ENCODE measurements at regions not wholly inside any gene's neighbourhood (a gene's known extent, or its start where the extent isn't known, plus 50 kb on each side); places are given as distances from the start of the nearest gene placed in this dataset.

DNA sequence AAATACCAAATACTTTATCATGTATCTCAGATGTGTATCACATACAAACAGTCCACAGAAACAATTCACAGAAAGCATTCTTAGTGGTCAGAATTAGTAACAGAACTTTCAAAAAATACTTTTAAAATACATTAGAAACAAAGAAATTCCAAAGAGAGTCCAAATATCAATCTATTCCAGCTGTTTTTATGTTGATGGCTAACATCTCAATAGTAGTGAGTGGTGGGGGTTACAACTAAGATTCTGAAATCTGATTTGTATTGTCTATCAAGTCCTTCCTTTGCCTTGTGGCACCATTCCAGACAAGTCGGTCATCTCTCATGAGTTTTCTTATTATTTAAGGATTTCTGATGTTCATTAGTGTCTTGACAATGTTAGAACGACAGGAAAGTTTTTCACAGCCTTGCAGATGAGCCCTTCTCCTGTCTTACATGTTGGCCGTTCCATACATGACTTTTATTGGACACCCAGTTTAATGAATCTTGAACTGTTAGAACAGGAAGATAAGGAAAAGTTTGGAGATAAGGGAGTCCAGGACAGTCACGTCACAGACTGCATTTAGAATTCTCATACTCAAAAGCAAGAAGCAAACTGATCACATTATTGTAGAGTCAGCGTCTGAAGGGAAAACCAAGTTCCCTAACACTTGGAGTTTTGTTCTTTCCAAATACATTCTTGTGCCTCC is 410.3 kb downstream of the PID1 start:
- DNase-seq, result no peak

DNA sequence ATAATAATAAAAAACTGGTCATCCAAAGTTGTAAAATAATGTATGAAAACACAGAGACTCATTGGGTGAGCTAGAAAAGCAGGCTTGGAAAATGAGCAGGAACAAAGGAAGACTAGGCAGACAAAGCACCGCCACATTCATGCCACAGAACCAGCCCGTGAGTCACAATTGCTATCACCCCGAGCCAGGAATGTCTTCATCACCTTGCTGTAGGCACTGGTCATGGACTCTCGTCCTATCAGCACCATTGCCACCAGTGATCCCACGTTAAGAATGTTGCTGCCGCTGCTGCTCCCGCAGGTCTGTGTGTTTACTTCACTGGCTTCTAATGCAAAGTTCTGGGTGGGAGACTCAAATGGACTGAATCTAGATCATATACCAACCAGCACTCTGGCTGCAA is 417.9 kb downstream of the PID1 start:
- DNase-seq, result no peak

DNA sequence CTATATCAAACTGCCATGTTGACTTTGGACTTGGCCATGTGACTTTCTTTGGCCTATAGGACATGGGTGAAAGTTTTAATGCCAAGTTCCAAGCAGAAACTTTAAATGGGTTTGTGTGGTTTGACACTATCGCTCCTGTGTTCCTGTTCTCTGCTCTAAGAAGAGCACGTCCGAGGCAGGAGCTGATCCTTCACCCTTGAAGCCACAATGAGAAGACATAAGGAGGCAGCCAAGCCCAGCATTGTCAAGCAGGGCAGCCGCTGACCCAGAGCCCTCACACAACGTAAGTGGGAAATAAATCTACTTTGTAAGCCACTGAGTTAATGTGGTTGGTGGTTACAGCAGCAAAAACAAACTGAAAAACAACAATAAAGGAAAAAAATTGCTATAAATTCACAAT is 422.4 kb downstream of the PID1 start:
- DNase-seq, result no peak

DNA sequence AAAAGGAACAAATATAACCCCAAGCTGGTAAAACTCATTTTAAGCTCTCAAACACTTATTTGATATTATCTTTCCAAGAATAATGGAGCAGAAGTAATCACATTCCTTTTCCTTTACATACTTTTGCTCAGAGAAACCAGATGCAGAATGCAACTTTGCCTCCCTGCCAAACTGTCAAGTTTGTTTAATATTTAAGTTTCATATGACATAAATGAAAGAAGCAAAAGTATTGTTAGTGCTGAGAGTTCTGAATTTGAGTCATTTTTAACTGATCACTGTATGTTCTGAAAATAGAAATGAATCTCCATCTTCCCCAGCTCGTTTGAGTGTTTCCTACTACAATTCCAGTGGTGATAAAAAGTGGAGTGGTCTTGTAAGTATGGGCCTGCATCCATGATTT is 423.4 kb downstream of the PID1 start:
- DNase-seq, result peak; percentile 52

DNA sequence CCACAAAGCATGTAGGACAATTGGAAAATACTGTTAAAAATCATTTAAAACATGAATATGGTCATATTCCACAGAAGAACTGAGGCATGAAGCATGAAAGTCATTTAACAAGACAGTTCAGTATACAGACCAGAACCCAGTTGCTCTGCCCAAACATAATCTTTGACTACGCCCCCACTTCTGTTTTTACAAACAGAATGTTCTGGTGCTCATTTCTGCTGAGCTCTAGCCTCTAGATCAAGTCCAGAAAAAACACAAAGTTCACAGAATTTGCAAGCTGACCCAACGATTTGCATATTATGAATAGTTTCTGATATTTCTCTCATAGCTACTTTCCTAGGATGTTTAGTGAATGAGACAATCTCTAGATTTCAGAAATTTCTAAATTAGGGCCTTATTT is 424.9 kb downstream of the PID1 start:
- DNase-seq, result no peak

DNA sequence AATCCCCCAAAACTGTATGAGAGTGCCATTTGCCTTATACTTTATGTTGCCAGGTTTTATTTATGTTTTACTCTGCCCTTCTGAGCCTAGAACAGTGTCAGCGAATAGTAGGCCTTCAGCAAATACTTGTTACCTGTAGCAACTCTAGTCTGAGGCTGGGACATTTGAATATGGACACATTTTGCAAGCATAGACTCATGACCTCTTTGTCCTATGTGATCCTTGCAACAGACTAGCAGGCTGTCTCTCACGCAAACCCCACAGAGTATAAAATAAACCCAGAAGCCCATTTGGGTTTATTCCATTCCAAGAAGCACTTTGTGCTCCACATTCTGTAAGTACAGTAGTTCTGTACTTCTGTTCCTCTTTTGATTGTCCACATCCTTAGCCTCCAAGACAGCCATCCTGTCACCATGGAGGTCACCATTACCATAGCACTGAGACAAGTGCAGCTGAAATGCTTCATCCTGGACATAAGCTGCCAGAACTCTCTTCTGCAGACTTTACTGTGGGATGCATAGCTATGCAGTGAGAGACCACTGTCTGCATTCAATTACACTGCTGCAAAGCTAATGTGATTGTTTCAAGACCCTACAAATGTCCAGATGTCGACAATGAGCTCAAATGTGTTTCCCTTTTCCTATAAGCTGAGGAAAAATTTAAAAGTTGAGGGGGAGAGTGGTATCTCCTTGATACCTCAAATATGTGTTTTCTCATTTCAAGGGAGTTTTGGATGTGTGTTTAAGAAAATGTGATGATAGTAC is 425.7 kb downstream of the PID1 start:
- no peak for DNase-seq

DNA sequence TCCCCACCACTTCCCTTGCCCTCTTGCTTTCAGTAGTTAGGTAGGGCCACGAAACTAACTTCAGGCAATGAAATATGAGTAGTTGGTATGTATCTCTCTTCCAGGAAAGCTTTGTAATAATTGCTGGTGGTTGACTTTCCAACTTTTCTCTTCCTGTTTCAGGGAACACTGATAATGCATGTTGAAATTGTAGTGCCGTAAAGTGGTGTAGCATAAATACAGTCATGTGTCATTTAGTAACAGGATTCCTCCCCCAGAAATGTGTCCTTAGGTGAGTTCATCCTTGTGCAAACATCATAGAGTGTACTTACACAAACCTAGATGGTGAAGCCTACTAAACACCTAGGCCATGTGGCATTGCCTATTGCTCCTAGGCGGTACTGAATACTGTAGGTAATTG is 429.2 kb downstream of the PID1 start:
- DNase-seq, result no peak

DNA sequence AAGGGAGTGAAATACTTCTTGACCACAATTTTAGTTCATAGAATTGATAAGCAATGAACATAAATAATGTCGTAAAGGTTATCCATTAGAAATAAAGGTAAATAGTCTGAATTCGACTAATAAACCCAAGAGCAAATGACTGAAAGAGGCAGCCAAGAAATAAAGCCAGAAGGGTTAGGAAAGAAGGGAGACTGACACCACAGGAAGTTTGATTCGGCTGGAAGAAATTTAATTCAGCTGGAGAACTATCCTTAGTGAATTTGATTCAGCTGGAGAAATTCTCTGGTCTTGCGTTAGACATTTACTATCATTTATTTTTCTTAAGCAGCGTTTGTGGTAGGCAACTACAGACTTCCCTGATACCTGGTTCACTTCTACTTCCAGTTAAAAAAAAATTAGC is 429.6 kb downstream of the PID1 start:
- no peak for DNase-seq

DNA sequence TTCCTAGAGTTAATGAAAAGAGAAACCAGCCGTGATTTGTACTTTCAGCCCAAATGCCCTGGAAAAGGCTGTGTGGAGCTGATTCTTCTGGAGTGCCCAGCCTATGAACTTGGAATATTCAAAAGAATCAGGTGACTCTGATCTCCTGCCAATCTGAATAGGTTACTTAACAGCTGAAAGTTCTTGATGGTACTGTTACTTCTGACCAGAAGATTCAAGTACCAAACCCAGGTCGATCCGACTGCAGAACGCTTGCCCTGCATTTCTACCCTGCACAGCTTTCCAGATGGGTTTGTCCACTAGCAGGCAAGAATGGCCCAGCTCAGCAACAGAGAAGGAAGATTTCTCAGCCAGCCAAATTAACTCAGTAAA is 430.4 kb downstream of the PID1 start:
- DNase-seq, result no peak

DNA sequence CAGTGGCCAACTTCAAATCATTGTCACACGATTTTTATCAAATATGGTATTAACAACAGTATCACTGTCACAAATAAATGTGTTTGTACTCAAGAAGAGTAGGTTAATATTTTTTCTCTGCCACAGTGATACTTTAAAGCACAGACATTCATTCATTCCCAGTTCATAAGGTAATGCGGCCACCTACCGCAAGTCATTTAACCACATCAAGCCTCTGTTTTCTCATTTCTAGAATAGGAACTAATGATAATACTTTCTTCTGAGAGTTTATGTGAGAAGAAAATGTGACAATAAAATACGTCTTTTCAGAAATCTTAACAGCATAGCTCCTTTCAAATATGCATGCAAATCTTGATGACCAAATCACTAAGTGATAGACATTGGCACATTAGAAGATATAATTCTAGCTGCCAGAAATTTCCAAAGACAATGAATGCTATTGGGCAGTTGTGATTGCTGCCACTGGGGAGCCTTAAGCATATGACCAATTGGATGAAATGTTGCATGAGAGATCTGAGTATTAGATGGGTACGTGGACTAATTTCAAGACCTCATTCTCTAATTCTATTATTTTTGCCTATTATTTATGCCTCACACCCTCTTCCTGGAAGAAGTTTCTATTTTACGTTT is 430.9 kb downstream of the PID1 start:
- no peak for DNase-seq

DNA sequence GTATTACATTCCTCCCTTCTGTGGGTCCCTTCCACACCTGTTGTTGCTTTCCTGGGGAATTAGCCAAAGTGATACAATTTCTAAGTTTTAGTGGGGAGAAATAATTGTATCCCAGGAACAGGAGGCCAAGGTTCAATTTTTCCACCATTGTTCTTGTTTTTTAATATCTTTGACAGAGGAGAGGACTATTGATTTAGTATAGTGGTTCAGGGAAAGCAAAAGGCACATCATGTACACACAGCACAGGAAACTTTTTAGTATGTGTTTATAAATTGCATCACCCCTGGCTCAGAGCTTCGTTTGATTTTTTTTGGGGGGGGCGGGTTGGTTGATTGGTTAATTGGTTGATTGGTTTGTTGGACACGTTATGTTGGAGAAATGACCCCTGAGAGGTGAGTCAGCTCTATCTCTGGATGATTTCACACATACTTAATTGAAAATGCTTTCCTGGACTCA is 431.6 kb downstream of the PID1 start:
- no peak for DNase-seq

DNA sequence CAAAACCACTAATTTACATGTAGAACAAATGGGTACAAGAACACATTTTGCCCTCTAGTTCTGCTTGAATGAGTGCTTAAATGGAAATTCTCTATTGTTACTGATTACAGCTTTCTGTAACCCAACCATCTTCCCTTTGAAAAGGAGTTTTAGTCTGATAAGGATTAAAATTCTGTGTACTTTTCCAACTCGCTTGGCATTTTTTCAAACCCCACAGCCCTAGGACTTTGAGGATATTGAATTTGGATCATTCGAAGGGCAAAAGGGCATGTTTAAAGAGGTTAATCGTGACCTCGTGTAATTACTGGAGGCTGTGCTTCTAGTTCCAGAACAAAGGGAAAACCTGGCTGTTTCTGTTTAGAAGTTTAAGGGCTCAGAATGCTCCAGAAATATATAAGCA is 432.3 kb downstream of the PID1 start:
- no peak for DNase-seq

DNA sequence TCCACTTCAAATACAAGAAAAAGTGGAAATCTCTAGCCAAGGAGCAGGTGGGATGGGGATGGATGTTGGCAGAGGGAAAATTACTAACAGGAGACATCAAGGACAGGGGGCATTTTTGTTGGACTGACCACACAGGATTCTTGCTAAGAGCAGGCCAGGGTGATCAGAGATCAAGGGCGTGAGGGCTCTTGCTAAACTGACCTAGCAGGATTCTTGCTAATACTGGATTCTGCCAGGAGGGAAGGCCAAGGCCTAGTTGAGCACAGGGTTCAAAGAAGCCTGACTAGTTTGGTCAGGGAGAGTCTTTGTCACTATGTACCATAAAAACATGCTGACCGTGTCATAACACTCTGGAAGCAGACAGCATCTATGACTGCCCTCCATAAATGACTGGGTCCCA is 442.7 kb downstream of the PID1 start:
- no peak for DNase-seq

DNA sequence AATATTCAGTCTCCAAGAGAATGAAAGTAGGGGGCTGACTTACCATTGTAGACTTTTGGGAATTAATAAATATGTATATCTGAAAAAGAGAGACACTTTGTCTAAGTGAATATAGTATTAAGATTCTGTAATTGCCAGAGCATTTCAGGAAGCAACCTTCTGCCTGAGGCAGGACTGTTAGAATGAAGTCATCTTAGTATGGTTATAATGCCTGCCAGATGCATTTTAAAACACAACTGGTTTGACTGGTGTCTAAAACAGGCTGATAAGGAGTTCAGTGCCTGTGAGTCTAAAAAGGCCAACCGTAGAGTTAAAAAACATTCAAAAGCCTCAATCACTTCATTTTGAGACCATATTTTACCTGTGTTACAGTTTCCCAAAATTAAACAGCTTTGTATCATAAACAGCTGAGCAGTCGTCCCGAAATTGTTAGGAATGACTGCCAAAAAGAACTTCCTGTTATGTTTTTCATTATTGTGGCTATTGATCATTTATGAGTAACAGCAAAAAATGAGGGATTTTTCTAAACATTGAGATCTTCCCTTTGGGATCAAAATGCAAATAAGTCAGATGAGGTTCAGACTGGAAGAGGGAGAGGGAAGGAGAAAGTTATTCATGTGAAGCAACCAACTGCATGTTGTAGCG is 443.9 kb downstream of the PID1 start:
- DNase-seq, result peak; percentile 34

DNA sequence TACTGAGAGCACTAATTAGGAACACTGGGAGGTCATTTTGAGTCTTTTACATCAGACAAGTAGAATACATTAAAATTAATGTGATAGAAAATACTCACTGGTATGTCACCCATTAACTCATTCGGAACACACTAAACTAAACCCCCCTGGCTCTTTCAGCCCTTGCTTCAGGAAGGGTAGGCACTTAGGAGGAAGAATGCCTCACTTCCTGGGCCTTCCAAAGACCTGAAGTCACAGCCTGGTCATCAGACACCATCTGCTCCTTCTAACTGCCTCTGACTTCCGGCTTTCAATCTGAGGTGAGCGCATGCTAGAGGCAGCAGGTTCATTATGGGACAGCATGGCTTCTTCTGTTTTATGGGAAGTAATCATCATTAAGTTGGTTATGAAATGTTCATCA is 451.4 kb downstream of the PID1 start:
- no peak for DNase-seq

DNA sequence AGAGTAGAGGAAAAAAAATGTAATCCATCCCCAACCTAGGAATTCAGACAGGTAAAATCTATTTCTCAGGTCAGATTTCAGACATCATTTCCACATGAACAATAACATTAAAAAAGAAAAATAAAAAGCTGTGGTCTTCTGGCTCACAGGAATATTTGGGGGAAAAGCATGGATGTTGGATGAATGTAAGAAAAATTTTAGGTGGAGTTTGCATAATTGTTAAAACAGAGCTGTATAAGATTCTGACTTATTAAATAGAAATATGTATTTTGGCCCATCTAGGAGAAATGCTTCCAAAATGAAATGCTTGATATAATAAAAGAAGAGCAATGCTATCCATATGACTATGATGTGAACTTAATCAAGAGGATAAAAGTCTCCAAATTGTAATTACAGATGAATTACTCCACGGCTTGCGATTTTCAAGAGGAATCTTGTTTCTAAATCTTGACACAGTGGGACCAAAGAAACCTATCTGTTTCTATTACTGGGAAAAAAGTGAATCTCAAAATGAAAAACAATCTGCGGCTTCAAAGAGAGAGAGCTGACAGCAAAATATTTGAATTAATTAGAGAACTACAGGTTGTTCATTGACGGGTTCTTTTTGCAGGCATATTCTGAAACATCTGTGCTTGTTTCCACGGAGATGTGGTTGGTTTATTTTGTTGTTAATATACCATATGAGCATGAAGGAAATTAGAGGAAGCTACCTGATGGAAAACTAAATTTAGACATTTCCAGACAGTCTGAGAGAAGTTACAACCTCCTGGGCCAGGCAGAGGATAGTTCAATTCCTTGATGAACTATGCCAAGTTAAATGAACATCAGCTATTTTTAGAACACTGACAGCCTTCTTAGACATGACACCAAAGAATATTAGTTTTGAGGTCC is 468.7 kb downstream of the PID1 start:
- peak; percentile 53 for DNase-seq

DNA sequence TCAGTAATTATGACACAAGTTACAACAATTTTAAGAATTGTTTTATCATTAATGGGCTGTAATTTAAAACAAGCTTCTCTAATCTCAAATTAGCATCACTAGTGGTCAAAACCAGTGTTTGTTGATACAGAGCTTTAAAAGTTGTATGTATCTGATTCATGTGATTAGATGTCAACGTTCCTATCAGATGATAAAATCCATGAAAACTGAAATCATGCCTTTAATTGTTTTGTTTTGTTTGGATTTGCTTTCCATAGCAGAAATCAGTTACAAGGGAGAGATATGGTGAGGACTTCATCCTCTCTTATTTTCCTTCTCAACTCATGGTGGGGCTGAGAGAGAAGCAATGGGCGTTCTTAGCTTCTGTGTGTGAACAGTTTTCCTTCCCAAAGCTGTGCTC is 469.6 kb downstream of the PID1 start:
- no peak for DNase-seq

DNA sequence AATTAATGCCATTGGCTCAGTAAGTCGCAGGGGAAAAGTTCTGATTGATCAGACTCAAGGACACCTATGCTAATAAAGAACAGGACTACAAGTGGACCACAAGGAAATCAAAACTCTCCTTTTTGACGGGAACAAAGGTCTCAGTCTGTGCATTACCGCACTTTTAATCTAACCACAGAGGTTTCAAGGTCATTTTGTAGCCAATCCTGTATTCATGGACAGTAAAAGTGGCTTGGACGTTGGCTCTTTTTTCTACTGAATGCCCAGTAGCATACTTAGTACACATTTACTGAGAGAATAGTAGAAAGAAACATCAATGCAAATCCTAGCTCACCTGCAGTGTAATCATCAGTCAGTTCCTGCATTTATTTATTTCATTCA is 471.9 kb downstream of the PID1 start:
- no peak for DNase-seq

DNA sequence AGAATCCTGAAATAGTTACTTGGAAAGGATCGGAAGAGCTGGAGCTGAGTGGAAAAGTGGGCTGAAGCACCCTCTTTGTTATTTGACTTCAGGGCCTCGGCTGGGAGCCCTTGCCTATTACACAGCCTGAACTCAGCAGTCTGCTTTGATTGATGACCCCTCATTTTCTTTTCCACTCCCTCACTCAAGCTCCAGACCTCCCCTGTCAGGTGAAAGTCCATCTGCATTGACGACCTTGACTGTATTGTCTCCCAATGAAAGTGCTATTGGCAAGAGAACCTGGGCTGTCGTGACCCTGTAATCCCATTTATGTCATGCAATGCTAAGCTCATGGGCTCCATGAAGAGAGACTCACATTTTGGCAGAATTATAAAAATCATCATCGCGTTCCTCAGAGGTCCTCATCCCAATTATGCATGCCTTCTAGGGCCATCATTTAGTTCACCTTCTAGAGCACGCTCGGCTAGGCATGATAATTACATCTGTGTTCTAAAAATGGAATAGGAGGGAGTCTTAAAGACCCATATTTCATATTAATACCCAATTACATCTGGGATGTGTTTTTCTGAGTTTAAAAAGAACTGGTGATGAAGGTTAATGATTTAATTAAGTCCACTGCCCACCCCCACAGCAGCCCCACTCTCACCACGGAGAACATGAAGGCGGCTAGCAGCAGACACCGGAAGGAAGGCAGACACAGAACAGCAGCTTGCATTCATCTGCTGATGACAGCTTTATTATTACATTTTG is 472.5 kb downstream of the PID1 start:
- no peak for DNase-seq

DNA sequence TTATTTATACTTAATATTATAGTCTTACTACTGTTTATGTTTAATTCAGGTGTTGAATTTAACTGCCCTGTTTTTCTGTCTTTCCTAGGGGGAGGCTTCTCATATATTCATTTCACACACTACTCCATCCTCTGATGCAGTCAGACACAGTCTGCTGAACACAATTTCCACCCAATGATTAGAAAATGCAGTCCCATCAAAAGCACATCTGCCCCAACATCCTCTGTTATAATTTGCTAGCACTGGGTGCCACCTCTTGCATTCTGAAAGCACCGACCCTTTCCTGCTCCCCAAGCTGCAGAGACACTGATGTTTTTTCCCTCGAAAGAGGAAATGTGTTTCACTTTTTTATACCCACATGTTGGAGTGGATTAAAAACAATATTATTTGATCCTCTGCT is 474.7 kb downstream of the PID1 start:
- DNase-seq, result no peak

DNA sequence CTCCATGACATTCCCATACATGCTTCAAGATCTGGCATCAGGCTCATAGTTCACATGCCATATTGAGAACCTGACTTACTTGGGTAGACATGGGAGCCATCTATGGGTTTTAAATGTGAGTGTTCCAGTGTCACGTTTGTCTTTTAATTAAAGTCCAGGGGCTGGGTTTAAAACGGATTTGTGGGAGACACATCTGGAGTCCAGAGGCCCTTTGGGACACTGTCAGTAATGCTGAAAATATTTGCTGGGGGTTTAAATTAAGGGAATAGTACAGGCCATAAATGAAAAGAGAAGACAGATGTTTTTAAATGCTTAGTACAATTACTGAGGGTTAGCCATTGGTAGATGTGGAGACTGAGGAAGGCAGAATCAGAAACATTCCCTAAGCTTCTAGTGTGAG is 478.0 kb downstream of the PID1 start:
- no peak for DNase-seq

DNA sequence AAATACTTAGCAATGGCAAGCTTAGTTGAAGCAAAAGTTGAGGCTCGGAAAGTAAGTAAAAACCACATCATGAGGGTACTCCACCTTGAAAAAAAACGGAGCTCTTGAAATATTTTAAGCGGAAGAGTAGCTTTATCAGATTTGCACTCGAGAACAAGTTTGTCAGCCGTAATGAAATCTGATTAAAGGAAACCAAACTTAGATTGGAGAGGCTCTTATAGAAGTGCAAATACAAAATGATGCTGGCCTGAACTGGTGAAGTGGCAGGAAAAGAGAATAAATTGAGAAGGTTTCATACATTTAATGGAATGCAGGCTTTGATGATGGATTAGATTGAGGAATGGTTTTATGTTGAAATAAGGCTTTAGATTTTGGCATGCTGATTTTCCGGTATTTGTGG is 484.2 kb downstream of the PID1 start:
- DNase-seq, result no peak

Data from hindlimb muscle (tissue), 1 donor.